B cell (primary cell): ENCODE measurements at regions not wholly inside any gene's neighbourhood (a gene's known extent, or its start where the extent isn't known, plus 50 kb on each side); places are given as distances from the start of the nearest gene placed in this dataset.

Experiments used
- EZH2 ChIP-seq: IDR thresholded peaks from 2 replicates; pipeline ENCODE4 v1.6.1; 2012; ENCODE audit warnings: borderline replicate concordance, low read depth, mild to moderate bottlenecking, moderate library complexity, low read length; ENCODE audit not compliant: insufficient read depth, poor library complexity, severe bottlenecking
- TF ChIP-seq, protein P1 (sequence below): fragments of 200-600 bp; IDR thresholded peaks from one replicate; pipeline ENCODE4 v1.8.0; 2022; ENCODE audit warnings: antibody characterized with exemption, mild to moderate bottlenecking

DNA sequence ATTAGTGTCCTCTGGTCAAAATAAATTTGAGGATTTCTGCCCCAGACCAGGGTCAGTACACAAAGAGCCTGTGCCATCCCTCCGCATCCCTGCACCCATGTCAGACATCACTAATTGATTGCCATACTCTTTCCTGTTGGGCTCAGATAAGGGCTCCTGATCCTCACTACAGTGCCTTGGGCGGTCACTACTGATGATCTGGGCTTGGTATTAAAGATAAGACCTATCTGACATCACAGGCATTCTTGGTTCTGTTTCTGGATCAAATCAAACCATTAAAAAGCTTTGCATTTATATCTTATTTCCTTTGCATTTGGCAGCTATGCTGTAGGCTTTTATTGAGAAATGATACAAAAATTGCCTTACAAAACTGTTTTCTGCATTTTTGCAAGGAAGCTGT lies 103.5 kb upstream of the TENM4 start:
- TF ChIP-seq, protein P1, sequence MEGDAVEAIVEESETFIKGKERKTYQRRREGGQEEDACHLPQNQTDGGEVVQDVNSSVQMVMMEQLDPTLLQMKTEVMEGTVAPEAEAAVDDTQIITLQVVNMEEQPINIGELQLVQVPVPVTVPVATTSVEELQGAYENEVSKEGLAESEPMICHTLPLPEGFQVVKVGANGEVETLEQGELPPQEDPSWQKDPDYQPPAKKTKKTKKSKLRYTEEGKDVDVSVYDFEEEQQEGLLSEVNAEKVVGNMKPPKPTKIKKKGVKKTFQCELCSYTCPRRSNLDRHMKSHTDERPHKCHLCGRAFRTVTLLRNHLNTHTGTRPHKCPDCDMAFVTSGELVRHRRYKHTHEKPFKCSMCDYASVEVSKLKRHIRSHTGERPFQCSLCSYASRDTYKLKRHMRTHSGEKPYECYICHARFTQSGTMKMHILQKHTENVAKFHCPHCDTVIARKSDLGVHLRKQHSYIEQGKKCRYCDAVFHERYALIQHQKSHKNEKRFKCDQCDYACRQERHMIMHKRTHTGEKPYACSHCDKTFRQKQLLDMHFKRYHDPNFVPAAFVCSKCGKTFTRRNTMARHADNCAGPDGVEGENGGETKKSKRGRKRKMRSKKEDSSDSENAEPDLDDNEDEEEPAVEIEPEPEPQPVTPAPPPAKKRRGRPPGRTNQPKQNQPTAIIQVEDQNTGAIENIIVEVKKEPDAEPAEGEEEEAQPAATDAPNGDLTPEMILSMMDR, result no peak
- no peak for TF ChIP-seq EZH2
